OCI-M2 (cell line): ENCODE measurements at regions not wholly inside any gene's neighbourhood (a gene's known extent, or its start where the extent isn't known, plus 50 kb on each side); places are given as distances from the start of the nearest gene placed in this dataset.
"Not testable (repeated sequence)": the region's sequence is repeated elsewhere in the genome, so short reads cannot be mapped to it uniquely, and the experiment has no call there.

ENCODE experiments used
- DNase-seq: peaks from one replicate; lab custom pipeline; 2025; ENCODE audit not compliant: unreplicated experiment; lab: John Stamatoyannopoulos, UW

DNA sequence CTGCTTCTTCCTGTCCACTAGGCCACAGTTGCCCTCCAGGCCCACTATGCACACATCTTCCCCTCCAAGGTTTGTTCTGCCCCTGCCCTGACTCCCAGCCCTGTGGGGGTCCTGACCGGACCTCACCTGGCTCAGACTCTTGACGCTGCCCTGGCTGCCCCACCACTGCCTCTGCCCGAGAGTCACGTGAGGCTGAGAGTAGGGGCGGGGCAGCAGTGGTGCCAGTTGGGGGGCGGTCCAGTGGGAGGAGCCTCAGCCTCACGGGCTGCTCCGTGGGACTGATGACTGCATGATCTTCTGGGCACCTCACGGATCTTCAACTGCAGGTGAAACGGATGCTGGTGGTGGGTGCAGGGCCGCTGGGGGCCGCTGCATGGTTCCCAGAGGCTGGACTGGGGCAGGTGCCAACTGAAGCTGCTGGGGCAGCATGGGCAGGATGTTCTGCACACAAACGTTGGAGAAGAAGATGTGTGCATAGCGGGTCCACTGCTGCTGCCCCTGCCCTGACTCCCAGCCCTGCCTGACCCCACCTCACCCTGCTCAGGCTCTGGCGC is 77.6 kb downstream of the HHIPL2 start:
- DNase-seq, result not testable (repeated sequence)

DNA sequence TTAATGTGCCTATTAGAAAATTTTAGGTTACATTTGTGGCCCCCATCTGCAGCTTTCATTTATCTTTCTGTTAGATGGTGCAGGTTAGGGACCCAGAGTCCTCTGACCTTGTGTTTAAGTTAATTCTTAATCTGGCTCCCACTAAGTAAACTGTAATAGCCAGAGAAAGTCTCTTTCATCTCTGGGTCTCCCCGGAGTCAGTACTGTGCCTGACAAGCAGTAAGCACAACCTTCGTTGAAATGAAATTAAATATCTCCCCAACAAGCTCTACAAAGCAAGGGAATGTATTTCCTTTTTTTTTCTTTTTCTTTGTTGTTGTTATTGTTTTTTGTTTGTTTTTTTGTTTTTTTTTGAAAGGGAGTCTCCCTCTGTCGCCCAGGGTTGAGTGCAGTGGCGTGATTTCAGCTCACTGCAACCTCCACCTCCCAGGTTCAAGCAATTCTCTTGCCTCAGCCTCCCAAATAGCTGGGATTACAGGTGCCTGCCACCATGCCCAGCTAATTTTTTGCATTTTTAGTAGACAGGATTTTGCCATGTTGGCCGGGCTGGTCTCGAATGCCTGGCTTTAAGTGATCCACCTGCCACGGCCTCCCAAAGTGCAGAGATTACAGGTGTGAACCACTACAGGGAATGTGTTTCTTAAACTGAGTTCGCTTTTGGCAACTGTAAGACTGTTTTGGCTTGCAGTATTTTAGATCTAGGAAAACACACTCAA is 81.6 kb downstream of the HHIPL2 start:
- no peak for DNase-seq

DNA sequence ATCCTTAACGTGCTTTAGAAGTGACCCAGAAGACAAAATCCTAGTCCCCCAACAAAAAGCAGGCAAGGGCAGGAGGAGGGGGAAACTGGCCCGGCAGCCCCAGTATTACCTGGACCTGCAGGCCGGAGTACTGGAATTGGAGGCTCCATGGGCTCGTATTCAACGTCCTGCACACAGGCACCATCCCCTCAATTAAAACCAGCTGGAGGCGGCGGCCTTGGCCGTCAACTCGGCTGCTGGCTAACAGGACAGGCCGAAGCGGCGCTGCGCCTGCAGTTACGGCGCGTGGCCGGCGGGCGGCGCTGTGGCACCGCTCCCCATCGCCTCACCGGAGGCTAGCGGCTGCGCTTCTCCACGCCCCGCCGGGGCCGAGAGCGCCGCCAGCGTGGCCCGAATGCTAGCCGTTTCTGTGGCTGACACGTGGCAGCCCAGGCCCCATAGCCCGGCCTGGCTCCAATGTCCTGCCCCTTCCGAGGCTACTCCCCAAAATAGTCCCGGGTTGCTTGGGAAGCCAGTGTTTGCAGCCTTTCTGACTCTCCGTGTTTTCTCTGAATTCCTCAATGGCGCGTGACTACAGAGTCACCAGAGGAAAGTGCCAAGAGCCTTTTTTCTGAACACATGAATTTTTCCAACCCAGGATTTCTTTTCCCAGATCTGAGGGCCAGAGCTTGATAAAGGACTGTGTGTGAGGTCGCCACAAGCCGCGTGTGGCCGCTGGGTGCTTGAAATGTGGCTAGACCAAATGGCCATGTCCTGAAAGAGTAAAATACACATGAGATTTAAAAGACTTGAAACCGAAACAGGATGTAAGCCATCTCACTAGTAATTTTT is 82.5 kb downstream of the HHIPL2 start:
- DNase-seq, result peak; percentile 57

DNA sequence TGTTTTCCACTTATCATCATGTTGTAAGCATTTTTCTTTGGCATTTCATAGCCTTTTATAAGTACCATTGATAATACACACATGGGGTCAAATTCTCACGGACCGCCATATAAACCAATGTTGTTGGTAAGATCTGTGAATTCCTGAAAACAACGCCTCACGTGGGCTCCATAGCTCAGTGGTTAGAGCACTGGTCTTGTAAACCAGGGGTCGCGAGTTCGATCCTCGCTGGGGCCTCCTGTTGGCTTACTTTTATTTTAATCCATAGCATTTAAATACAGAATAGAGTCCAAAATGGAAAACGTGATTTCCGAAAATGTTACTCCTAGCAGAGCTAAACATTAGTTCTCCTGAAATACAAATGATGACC is 83.1 kb downstream of the HHIPL2 start:
- DNase-seq, result peak; percentile 71

DNA sequence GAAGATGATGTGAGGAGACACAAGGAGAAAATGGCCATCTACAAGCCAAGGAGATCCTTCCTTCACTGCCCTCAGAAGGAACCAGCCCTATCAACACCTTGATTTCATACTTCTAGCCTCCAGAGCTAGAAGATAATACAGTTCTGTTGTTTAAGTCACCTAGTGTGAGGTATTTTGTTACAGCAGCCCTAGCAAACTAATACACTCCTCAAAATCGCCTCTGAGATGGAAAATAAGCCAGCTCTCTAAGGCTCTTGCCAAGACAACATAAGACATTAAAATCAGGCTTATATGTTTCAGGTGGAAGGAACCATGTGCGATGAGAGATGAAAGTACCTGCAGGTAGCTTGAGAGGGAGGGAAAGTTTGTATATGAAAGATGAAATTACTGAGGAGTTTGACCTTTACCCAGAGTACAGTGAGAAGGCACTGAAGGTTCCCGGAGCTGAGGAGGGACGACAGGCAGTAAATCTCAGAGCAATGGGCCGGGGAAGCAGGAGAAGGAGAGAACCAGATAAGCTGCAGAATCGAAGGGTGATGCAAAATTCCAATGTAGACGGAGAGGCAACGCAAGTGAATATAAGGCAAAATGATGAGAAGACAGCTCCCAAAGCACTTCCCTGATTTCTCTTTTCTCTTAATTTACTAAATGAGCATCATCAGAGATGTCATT is 84.7 kb downstream of the HHIPL2 start:
- no peak for DNase-seq

DNA sequence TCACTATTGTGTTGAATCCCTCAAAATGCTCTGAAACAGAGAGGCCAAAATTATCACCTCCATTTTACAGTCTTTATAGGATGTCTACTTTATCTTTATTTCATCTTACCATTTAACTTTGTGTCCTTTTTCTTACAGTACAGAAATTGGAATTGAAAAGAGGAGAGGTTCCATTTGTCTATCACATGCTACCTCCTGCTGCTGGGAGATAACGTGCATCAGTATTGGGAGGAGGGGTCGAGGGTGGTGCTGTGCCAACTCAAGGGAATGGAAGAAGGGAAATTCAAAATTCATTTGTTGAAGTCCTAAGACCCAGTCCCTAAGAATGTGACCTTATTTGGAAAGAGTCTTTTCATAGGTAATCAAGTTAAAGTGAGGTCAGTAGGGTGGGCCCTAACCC is 85.3 kb downstream of the HHIPL2 start:
- DNase-seq, result no peak

DNA sequence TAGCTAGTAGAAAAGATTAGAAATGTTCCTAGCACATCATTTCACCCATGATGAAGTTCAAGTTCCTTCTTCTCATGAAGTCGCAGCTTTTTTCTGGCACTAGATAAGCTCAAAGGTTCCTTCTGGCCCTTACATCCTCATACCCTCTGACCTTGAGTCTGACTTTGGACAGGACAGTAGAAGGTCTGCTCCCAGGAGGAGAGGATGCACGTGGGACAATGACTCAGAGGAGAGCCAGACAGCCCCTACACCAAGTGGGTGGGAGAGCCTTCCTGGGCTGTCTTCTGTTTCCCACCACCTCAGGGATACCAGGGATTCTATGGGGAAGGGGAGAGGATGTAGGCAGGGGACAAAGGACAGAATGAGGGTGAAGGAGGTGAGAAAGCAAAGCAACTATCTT is 86.0 kb downstream of the HHIPL2 start:
- DNase-seq, result no peak

DNA sequence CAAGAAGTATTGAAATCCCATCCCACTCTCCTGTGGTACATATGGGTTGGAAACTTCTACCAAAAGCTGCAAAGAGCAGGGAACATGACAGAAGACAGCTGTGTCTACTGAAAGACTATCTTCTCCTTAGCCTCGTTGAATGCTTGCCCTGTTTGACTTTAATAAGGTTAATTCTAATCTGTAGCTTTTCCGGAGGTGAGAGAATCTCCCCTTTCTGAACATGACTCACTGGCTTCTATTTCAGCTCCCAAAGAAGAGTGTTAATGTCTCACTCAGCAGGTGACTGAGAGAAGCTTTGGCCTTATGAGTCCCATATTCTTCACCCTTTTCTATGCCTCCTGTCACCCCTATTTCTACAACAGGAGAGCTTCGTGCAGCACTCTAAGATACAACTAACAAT is 88.3 kb downstream of the HHIPL2 start:
- DNase-seq, result no peak

DNA sequence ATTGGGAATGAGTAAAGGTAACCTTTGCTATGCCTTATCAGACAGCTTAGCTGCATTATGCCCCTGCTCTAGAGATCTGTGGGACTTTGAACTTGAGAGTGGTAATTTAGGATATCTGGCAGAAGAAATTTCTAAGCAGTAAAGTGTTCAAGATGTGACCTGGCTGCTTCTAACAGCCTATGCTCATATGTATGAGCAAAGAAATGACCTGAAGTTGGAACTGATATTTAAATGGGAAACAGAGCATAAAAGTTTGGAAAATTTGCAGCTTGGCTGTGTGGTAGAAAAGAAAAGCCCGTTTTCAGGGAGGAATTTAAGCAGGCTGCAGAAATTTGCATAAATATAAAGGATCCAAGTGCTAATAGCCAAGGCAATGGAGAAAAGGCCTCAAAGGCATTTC is 90.4 kb downstream of the HHIPL2 start:
- no peak for DNase-seq

DNA sequence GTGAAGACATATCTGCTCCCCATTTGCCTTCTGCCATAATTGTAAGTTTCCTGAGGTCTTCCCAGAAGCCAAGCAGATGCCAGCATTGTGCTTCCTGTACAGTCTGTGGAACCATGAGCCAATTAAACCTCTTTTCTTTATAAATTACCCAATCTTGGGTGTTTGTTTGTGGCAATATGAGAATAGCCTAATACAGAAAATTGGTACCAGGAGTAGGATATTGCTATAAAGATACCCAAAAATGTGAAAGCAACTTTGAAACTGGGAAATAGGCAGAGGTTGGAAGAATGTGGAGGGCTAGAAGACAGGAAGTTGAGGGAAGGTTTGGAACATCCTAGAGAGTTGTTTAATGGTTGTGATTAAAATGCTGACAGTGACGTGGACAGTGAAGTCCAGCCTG is 90.8 kb downstream of the HHIPL2 start:
- no peak for DNase-seq

DNA sequence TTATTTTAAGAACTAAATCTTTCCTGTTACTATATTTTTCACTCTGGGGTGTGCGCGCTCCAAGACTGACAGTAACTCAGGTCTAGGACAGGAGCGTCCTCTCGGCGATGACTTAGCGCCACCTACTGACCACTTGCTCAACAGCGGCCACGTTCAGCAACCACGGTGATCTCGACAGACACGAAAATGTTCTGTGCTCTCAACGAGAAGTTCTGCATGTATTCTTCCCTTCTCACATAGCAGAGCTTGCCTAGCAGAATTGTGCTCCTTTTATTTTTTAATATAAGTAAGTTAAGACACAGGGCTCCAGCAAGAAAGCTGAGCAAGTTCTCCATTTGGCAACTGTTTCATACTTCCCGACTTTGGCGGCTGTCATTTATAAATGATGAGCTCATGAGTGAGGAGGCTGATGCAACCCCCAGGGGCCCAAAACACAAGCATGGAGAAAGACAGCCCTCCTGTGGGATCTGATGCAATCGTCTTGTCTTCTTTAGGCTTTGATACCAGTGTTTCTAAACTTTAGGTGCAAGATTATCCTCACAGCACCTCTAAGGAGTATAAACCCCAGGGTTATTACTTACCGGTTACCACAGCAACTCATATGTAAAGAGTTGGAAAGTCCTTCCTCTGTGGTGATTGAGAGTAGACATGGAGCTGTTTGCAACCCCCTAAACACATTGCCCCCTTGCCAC is 92.6 kb downstream of the HHIPL2 start:
- peak; percentile 19 for DNase-seq

DNA sequence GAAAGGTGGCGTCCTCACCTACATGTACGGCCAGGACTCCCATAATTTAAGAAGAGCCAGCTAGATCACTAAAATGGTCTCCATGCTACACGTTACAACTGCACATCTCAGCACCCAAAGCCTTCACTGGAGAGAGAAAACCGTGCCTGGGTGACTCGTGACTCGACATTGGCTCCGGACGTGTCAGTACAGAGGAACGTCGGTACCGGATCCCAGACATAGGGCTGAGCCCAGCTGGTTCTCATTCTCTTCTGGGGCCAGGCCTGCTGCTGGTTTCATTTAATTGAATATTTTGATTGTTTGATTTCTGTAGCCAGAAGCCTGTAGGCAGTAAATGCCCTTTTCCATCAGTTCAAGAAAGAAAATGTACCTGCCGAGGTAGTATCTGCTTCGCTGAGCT is 93.1 kb downstream of the HHIPL2 start:
- DNase-seq, result no peak

DNA sequence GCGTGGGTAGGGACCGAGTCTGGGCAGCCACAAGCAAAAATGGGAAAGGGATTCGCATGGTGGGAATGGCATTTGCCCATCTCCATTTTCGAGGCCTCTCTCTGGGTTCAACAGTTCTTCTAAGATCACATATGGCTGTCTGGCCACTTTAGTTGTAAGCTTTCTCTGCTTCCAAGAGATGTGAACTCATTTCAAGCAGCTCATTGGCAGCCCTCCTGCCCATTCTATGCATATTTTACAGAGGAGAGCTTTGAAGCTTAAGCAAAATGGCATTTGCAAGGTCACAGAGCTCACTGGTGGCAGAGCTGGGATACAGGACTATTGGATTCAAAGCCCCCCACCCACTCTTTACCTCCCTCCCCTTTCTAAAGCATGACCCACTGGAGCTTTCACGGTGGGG is 93.7 kb downstream of the HHIPL2 start:
- DNase-seq, result no peak

DNA sequence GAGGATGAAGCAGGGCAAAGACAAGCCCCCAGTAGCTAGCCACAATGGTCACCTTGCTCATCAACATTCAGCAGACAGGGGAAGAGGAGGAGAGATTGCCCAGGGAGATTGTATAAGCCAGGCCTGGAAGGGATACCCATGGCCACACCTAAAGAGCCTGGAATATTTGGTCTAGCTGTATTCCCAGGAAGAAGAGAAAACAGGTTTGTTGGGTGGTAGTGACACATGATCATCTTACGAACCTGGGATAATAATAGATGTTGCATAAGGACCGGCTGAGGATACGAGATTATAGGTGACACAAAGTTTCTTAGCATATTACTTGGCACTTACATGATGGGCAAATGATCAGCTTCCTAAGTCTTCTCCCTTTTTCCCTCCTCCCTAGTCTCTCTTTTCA is 95.9 kb downstream of the HHIPL2 start:
- no peak for DNase-seq

DNA sequence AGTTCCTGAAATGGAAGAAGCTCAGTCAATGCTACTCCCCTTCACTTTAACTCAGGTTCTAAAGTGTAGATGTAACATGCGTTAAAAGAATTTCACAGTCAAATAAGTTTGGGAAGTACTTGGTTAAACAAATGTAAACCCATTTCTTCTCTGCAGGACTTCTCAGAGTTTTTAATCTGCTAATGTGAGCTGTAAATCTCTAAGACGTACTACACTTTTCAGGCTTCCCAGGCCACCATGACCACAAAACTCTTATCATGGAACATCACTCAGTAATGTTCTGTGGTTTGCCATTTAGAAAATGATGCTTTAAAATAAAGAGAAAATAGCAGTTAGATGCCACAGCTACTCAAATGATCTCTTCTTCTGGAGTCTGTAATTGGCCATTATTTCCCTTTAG is 104.3 kb downstream of the HHIPL2 start:
- DNase-seq, result no peak

DNA sequence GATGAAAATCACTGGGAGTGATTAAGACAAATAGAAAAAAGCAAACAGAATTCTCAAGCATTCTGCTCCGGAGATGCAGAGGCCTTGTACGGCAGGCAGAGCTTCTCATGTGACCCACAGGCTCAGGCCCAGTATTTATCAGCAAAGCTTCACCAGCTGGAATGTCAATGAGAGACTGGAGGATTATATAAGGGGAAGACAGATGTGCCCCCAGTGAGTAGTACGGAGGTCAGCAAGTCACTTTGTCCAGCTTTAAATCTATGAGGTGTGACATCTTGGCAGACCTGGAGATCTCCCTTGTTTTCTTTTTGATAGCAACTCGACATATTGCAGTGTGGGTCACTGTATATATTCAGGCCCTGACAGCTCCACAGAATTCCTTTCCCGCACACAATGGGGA is 106.8 kb downstream of the HHIPL2 start:
- DNase-seq, result no peak

DNA sequence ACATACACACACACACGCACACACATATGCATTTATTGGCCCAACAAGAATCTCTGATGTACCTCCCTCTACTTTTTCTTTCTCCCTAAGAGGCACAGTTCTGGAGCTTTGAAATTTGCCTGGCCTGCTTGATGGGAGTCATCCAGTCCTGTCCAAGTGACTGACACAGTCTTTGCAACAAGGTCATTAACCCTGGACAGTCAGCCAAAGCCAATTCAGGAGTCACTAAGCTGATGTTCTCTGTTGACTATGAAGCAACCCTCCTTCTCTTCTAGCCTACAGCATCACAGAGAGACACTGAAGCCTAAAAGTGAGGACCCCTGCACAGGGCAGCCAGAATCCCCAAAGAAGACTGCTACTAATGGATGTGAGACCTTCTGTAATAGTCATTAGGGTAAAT is 123.1 kb downstream of the HHIPL2 start:
- no peak for DNase-seq

DNA sequence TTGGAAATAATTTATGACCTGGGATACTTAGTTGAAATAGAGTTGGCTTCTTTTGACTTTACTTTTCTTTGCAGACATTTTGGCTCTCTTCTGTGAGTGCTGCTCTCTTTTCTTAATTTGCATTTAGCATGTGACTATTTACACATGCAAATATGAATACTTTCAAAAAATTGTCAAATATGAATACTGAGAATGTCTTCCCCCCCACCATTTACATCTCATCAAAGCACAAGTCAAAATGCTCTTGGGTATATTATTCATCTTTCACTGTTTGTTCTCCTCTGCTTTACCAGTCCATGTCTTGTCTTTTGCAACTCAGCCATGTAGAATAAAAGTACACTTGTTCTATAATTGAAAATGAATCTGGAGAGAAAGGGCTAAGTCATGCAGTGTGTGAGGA is 126.5 kb downstream of the HHIPL2 start:
- no peak for DNase-seq

DNA sequence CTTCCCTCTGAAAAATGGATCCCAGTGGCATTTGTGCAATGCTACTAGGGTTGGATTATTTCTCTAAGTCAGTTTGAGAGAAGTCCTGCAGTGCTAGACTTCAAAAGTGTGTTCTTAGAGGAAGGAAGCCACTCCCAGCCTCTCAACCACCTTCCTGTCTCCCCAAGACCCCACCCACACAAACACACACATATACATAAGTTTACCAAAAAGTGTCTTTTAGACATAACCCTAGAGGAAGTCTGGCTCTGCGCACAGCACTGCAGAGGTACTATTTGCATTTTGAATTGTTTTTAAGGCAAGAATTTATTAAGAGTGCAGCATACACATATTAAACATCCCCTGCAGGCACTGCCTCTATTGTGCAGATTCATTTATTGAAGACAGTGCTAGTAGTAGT is 127.3 kb downstream of the HHIPL2 start:
- DNase-seq, result no peak

DNA sequence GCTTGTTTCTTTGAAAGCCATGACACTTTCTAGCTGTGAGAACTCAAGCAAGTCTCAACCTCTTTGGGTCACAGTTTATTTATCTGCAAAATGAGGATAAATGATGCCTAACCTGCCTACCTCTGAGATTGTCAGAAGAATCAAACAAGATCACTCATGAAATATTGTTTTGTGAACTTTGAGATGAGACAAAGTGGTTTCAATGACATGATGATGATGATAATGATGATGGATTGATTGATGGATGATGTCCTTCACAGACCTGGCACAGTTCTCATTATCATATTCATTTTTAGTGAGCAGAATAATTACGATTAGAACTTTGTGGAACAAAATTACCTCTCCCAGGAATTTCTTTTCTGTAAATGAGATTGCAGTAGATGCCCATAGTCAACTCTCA is 129.2 kb downstream of the HHIPL2 start:
- DNase-seq, result no peak

DNA sequence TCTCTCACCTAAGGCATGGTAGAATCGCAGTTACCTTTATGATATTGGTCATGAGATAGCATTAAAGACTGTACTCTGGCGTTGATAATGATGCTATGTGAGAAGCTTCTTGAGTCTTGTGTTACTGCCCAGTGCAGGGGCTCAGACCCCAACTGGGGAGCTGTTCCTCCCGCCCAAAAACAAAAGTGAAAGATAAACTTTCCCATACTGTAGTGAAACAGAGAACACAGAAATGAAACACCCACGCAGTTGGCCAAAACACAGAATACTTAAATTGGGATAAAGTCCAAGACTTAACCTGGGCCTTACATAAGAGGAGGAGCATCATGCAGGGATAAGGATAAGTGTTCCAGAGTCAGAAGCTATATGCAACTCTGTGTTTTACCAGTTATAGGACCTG is 130.6 kb downstream of the HHIPL2 start:
- DNase-seq, result no peak
